ENCODE measurements at regions not wholly inside any gene's neighbourhood (a gene's known extent, or its start where the extent isn't known, plus 50 kb on each side); places are given as distances from the start of the nearest gene placed in this dataset.

GRCh38 chr5:16013334-16014065 is 166.1 kb downstream of the MARCHF11 start:
- FAIRE-seq (no peak), DNase-seq (ENCODE audit: insufficient read length, low spot score) (no peak)
- TF ChIP-seq POLR2A (IDR thresholded peaks at IDR 0.05; ENCODE audit: low read depth, low read length): no peak

- FAIRE-seq: no peak
- no peak for TF ChIP-seq POLR2A (IDR thresholded peaks at IDR 0.05; ENCODE audit: low read depth, low read length)
- DNase-seq (ENCODE audit: insufficient read length, low spot score): no peak
These were observed 170.3 kb downstream of the MARCHF11 start for GRCh38 chr5:16009256-16009655.

- no peak for FAIRE-seq
These were observed 171.7 kb downstream of the MARCHF11 start for GRCh38 chr5:16007750-16008415.

GRCh38 chr5:16005225-16005624 is 174.4 kb downstream of the MARCHF11 start:
- FAIRE-seq (peak; percentile 6), DNase-seq (ENCODE audit: insufficient read length, low spot score) (no peak)

More at GRCh38 chr5:16007750-16008415, 171.7 kb downstream of the MARCHF11 start:
- no peak for DNase-seq (ENCODE audit: insufficient read length, low spot score)
- TF ChIP-seq POLR2A (IDR thresholded peaks at IDR 0.05; ENCODE audit: low read depth, low read length): no peak

GRCh38 chr5:16000056-16000455 is 179.5 kb downstream of the MARCHF11 start:
- no peak for DNase-seq (ENCODE audit: insufficient read length, low spot score)
- FAIRE-seq: no peak
- no peak for TF ChIP-seq POLR2A (IDR thresholded peaks at IDR 0.05; ENCODE audit: low read depth, low read length)

More at GRCh38 chr5:16005225-16005624, 174.4 kb downstream of the MARCHF11 start:
- TF ChIP-seq POLR2A (IDR thresholded peaks at IDR 0.05; ENCODE audit: low read depth, low read length): no peak

GRCh38 chr5:15995341-15996052 is 184.1 kb downstream of the MARCHF11 start:
- TF ChIP-seq POLR2A (IDR thresholded peaks at IDR 0.05; ENCODE audit: low read depth, low read length): no peak
- FAIRE-seq: peak; percentile 96
- peak; percentile 9 for DNase-seq (ENCODE audit: insufficient read length, low spot score)

GRCh38 chr5:15993919-15994318 is 185.7 kb downstream of the MARCHF11 start:
- DNase-seq (ENCODE audit: insufficient read length, low spot score): no peak
- no peak for TF ChIP-seq POLR2A (IDR thresholded peaks at IDR 0.05; ENCODE audit: low read depth, low read length)
- no peak for FAIRE-seq

- DNase-seq (ENCODE audit: insufficient read length, low spot score) (no peak), FAIRE-seq (peak; percentile 98)
- no peak for TF ChIP-seq POLR2A (IDR thresholded peaks at IDR 0.05; ENCODE audit: low read depth, low read length)
These were observed 186.3 kb downstream of the MARCHF11 start for GRCh38 chr5:15993334-15993733.

GRCh38 chr5:15992918-15993317 is 186.7 kb downstream of the MARCHF11 start:
- FAIRE-seq: no peak
- TF ChIP-seq POLR2A (IDR thresholded peaks at IDR 0.05; ENCODE audit: low read depth, low read length): no peak
- DNase-seq (ENCODE audit: insufficient read length, low spot score): no peak

GRCh38 chr5:15991586-15991985 is 188.0 kb downstream of the MARCHF11 start:
- no peak for TF ChIP-seq POLR2A (IDR thresholded peaks at IDR 0.05; ENCODE audit: low read depth, low read length)
- FAIRE-seq: peak; percentile 74
- DNase-seq (ENCODE audit: insufficient read length, low spot score): no peak
